ENCODE measurements at regions not wholly inside any gene's neighbourhood (a gene's known extent, or its start where the extent isn't known, plus 50 kb on each side); places are given as distances from the start of the nearest gene placed in this dataset.

DNA sequence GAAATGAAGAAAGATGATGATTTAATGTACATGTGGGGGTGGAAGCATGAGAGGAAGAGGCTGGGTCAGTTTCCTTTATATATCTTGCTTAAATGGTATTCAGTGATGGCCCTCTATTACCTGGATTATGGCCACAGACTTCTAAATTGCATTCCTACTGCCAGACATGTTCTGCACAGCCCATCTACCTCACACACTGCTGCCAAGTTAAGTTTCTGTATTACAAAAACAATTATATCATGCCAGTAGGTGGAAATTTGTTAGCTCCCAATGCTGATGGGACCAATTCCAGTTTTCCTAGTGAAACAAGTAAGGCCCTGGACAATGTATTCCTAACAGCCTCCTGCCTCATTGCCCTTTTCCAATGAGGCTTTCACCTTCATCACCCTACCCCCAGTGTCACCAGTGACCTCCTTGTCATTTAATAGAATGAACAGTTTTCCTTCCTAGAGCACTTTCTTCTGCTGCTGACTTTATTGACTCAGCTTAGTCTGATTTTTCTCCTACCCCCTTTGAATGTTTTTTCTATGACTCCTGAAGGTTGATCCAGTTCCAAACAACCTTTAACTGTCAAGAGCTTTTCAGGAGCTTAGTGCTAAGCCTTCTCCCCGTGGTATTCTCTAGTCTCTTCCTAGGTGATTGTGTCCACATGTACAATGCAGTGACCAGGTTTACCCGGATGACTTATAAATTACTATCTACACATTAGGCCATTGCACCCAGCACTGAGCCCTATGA lies 316.6 kb upstream of the ANKRD30A start:
- TF ChIP-seq, protein P1, sequence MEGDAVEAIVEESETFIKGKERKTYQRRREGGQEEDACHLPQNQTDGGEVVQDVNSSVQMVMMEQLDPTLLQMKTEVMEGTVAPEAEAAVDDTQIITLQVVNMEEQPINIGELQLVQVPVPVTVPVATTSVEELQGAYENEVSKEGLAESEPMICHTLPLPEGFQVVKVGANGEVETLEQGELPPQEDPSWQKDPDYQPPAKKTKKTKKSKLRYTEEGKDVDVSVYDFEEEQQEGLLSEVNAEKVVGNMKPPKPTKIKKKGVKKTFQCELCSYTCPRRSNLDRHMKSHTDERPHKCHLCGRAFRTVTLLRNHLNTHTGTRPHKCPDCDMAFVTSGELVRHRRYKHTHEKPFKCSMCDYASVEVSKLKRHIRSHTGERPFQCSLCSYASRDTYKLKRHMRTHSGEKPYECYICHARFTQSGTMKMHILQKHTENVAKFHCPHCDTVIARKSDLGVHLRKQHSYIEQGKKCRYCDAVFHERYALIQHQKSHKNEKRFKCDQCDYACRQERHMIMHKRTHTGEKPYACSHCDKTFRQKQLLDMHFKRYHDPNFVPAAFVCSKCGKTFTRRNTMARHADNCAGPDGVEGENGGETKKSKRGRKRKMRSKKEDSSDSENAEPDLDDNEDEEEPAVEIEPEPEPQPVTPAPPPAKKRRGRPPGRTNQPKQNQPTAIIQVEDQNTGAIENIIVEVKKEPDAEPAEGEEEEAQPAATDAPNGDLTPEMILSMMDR (IDR thresholded peaks at IDR 0.05; ENCODE audit: low read length) = no peak
- TF ChIP-seq EZH2 (optimal IDR thresholded peaks at IDR 0.05; ENCODE audit: low read depth, low read length) (no peak), EZH2phosphoT487 (IDR thresholded peaks at IDR 0.05; ENCODE audit: low read length) (no peak)

Measured in MM.1S (cell line).